GM12878 (cell line): ENCODE measurements at regions not wholly inside any gene's neighbourhood (a gene's known extent, or its start where the extent isn't known, plus 50 kb on each side); places are given as distances from the start of the nearest gene placed in this dataset.

ENCODE experiments used
- ATAC-seq: fragments of 200-7000 bp; cut with Tn5 transposase; 3 replicates; pipeline ENCODE4 v1.9.1; 2020; ENCODE audit warnings: mild to moderate bottlenecking, moderate library complexity
- BruUV-seq: library from RNA; stranded (reverse); fragments of 400-500 nt; replicated peaks from 2 replicates; lab custom pipeline; 2021; lab: Mats Ljungman, UMichigan
- CTCF ChIA-PET: fragments of 300-600 bp; sonication (Branson Sonifier 250); formaldehyde crosslinking; extraction: SDS; loops from one replicate; lab custom pipeline; 2021; ENCODE audit warnings: inconsistent platforms; lab: Yijun Ruan, JAX
- POLR2A ChIA-PET: fragments of 350-600 bp; formaldehyde crosslinking; extraction: SDS; loops from one replicate; lab custom pipeline; 2021; ENCODE audit warnings: inconsistent platforms; lab: Charles Lee
- RAD21 ChIA-PET: fragments of 300-600 bp; sonication (Branson Sonifier 250); formaldehyde crosslinking; loops from one replicate; lab custom pipeline; 2023; ENCODE audit warnings: antibody characterized with exemption; ENCODE audit not compliant: unreplicated experiment; lab: Charles Lee
- SMC1A ChIA-PET: fragments of 300-600 bp; sonication (Branson Sonifier 250); formaldehyde crosslinking; loops from one replicate; lab custom pipeline; 2023; ENCODE audit not compliant: unreplicated experiment, uncharacterized antibody; lab: Charles Lee
- DNase-seq: peaks from one replicate; pipeline ENCODE4 v3.0.0-alpha.2; 2011; ENCODE audit warnings: low read depth, low spot score
- FAIRE-seq: peaks from 3 replicates; lab custom pipeline; 2011; peaks lifted over from hg19 to GRCh38; lab: Jason Lieb, UNC
- H2AFZ ChIP-seq: 2 replicates; pipeline ENCODE4 v1.6.0; 2011; ENCODE audit warnings: low read depth, low read length, control low read depth; ENCODE audit not compliant: control insufficient read depth
- H3K27ac ChIP-seq: 2 replicates; pipeline ENCODE4 v1.5.1; 2011; ENCODE audit warnings: control low read depth; ENCODE audit not compliant: control insufficient read depth, insufficient read depth
- H3K27me3 ChIP-seq, 2 experiments: replicated peaks in 1 of 2; 2 replicates each; pipeline versions ENCODE4 v1.6.0 to v1.6.1; 2011; ENCODE audit warnings: low read length in 1 of 2; ENCODE audit not compliant: control insufficient read depth in 2 of 2, insufficient read depth in 2 of 2
- H3K36me3 ChIP-seq, 2 experiments: 2 replicates each; pipeline ENCODE4 v1.5.1; 2011; ENCODE audit warnings: low read length in 1 of 2; ENCODE audit not compliant: control insufficient read depth in 2 of 2, insufficient read depth in 2 of 2
- H3K4me1 ChIP-seq: 2 replicates; pipeline ENCODE4 v1.6.1; 2011; ENCODE audit warnings: mild to moderate bottlenecking, low read length, moderate library complexity, mixed read lengths; ENCODE audit not compliant: control insufficient read depth, insufficient read depth
- H3K4me2 ChIP-seq: 2 replicates; pipeline ENCODE4 v1.6.0; 2011; ENCODE audit warnings: control low read depth; ENCODE audit not compliant: control insufficient read depth, insufficient read depth
- H3K4me3 ChIP-seq: fragments of 200-600 bp; sonication (generic); 2 replicates; pipeline ENCODE4 v1.5.1; 2016
- H3K79me2 ChIP-seq: 2 replicates; pipeline ENCODE4 v1.6.0; 2011; ENCODE audit warnings: low read length; ENCODE audit not compliant: control insufficient read depth, insufficient read depth
- H3K9ac ChIP-seq: 2 replicates; pipeline ENCODE4 v1.8.0; 2011; ENCODE audit warnings: low read length, control low read depth, mixed read lengths; ENCODE audit not compliant: control insufficient read depth, insufficient read depth
- H3K9me3 ChIP-seq: replicated peaks from 3 replicates; pipeline ENCODE4 v1.5.1; 2011; ENCODE audit warnings: mild to moderate bottlenecking, low read length; ENCODE audit not compliant: control insufficient read depth, insufficient read depth
- H4K20me1 ChIP-seq: 2 replicates; pipeline ENCODE4 v1.6.0; 2011; ENCODE audit not compliant: control insufficient read depth, insufficient read depth
- KAT2A ChIP-seq: conservative IDR thresholded peaks from 2 replicates; pipeline ENCODE4 v1.6.1; 2011; ENCODE audit warnings: low read depth, low read length; ENCODE audit not compliant: control insufficient read depth
- NR2C1 ChIP-seq: fragments of 450-650 bp; IDR thresholded peaks from 2 replicates; pipeline ENCODE4 v1.6.1; 2017; ENCODE audit warnings: antibody characterized with exemption, mild to moderate bottlenecking, moderate library complexity
- STAT1 ChIP-seq: fragments of 450-650 bp; conservative IDR thresholded peaks from 2 replicates; pipeline ENCODE4 v1.6.1; 2014; ENCODE audit warnings: antibody characterized with exemption, mild to moderate bottlenecking
- WGBS: methylation state at CpG from one replicate; pipeline ENCODE4 v1.1.6; 2016; ENCODE audit warnings: low lambda C conversion rate; ENCODE audit not compliant: insufficient replicate concordance, insufficient coverage; ENCODE audit errors: missing lambda C conversion rate; 5-methylcytosine and 5-hydroxymethylcytosine counted together
- in situ Hi-C: fragments of 300-500 bp; cut with MboI; formaldehyde crosslinking; loops from 9 replicates; pipeline ENCODE4 v1.14.3; 2018; ENCODE audit warnings: mixed read lengths
- intact Hi-C: fragments of 100-400 bp; cut with micrococcal nuclease; formaldehyde crosslinking; loops from one replicate; pipeline ENCODE4 v1.14.2; 2022; ENCODE audit not compliant: unreplicated experiment

- Histone ChIP-seq H4K20me1 (no peaks in the 10 kb centered on the region), H3K27ac (no peak overlapping the region), H2AFZ (no peak overlapping the region), H3K36me3 (no peaks in the 10 kb centered on the region), H3K4me3 (no peak overlapping the region), H3K9ac (no peak overlapping the region), H3K9me3 (no peaks in the 10 kb centered on the region), H3K27me3 (no peaks in the 10 kb centered on the region), H3K4me1 (no peaks in the 10 kb centered on the region), H3K4me2 (no peak overlapping the region), H3K79me2 (no peaks in the 10 kb centered on the region)
- WGBS, result 56% methylated on average over 4 of the region's 4 CpGs
- CTCF ChIA-PET, result no interaction called here
- POLR2A ChIA-PET, result no interaction called here
- in situ Hi-C loops, result no loop called here
- FAIRE-seq (no peak), DNase-seq (no peak), ATAC-seq (peak; percentile 67)
- no TSS peak for BruUV-seq
- RAD21 ChIA-PET, result no interaction called here
- SMC1A ChIA-PET, result no interaction called here
- TF ChIP-seq KAT2A (no peak), NR2C1 (no peak)
- intact Hi-C loops, result no loop called here
Measured at GRCh38 chr5:162391833-162392232, 324.3 kb downstream of the GABRG2 start.

GRCh38 chr5:162392336-162392735 lies 324.8 kb downstream of the GABRG2 start:
- no TSS peak for BruUV-seq
- no peak overlapping the region for H2AFZ ChIP-seq
- H3K9ac ChIP-seq, result no peak overlapping the region
- intact Hi-C loops, result no loop called here
- in situ Hi-C loops, result no loop called here
- ChIA-PET RAD21 (no interaction called here), POLR2A (no interaction called here), SMC1A (no interaction called here), CTCF (interaction anchor here (0.9 kb wide), 1 partner anchor 184 kb away, joined by 3 read pairs; no protein-coding TSS in a partner anchor)
- no peaks in the 10 kb centered on the region for H3K36me3 ChIP-seq
- H3K4me1 ChIP-seq, result no peaks in the 10 kb centered on the region
- no peaks in the 10 kb centered on the region for H3K79me2 ChIP-seq
- H3K9me3 ChIP-seq, result no peaks in the 10 kb centered on the region
- no peaks in the 10 kb centered on the region for H3K27me3 ChIP-seq
- H3K27ac ChIP-seq, result no peak overlapping the region
- no peak for DNase-seq
- no peak overlapping the region for H3K4me3 ChIP-seq
- H3K4me2 ChIP-seq, result no peak overlapping the region
- no peak for ATAC-seq
- TF ChIP-seq STAT1, result no peak
- FAIRE-seq, result no peak
- H4K20me1 ChIP-seq, result no peaks in the 10 kb centered on the region
